Tibial nerve (tissue), 4 donors: ENCODE measurements at regions not wholly inside any gene's neighbourhood (a gene's known extent, or its start where the extent isn't known, plus 50 kb on each side); places are given as distances from the start of the nearest gene placed in this dataset.

ENCODE experiments used
- DNase-seq, 2 donors: peaks; one replicate each; pipeline ENCODE4 v3.0.0-alpha.2; 2019; ENCODE audit warnings: low spot score in 2 of 2
- H3K27ac ChIP-seq, 4 donors: fragments of 200-600 bp; sonication (generic) in 3 of 4; one replicate each; pipeline ENCODE4 v1.5.1; 2017 to 2019; ENCODE audit warnings: mild to moderate bottlenecking in 1 of 4
- H3K27me3 ChIP-seq, 2 donors: fragments of 200-600 bp; sonication (generic) in 1 of 2; one replicate each; pipeline versions ENCODE4 v1.5.1 to v1.6.0; 2017 to 2019
- H3K36me3 ChIP-seq, 3 donors: fragments of 200-600 bp; sonication (generic); one replicate each; pipeline ENCODE4 v1.5.1; 2018 to 2019
- H3K4me1 ChIP-seq, 4 donors: fragments of 200-600 bp; sonication (generic) in 3 of 4; one replicate each; pipeline ENCODE4 v1.5.1; 2017 to 2019
- H3K4me3 ChIP-seq, 4 donors: fragments of 200-600 bp; sonication (generic) in 3 of 4; one replicate each; pipeline ENCODE4 v1.5.1; 2017 to 2019; ENCODE audit warnings: mild to moderate bottlenecking in 1 of 4, moderate library complexity in 1 of 4
- H3K9me3 ChIP-seq, 4 donors: fragments of 200-600 bp; sonication (generic) in 3 of 4; one replicate each; pipeline ENCODE4 v1.5.1; 2017 to 2019
- EP300 ChIP-seq, 2 donors: sonication (generic); formaldehyde crosslinking; IDR thresholded peaks; one replicate each; pipeline ENCODE4 v1.6.1; 2017; ENCODE audit warnings: antibody characterized with exemption in 2 of 2, mild to moderate bottlenecking in 1 of 2
- POLR2A ChIP-seq, 2 donors: fragments of 450-650 bp; IDR thresholded peaks; one replicate each; pipeline ENCODE4 v1.6.1; 2017; ENCODE audit warnings: antibody characterized with exemption in 2 of 2, mild to moderate bottlenecking in 2 of 2, moderate library complexity in 2 of 2
- WGBS, 2 donors: methylation state at CpG; one replicate each; pipeline ENCODE4 v1.1.5; 2018; 5-methylcytosine and 5-hydroxymethylcytosine counted together
- TF ChIP-seq, protein P1 (sequence below), 5 experiments: fragments of 200-600 bp in 3 of 5; fragments of 450-650 bp in 2 of 5; sonication (generic) in 3 of 5; IDR thresholded peaks; one replicate each; pipeline ENCODE4 v1.5.1; 2016 to 2019; ENCODE audit warnings: antibody characterized with exemption in 5 of 5, mild to moderate bottlenecking in 3 of 5, moderate library complexity in 2 of 5

DNA sequence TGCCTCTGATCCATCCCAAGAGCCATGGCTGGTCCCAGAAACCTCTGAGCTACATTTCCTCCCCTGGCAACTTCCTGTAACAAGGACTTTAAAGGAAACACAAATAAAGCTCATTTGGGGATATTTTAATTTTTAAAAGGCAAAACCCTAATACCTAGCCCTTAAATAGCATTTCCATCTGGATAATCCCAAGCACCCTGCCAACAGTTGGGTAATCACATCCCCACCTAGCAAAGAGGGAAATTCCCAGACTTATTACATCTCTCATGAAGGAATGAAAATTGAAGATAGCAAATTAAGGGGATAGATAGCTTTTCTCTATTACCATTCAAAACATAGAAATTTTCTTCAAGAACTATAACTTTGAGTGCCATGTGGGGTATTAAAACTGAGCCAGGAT lies 213.7 kb upstream of the BMP4 start:
- no peaks in the 10 kb centered on the region for H3K9me3 ChIP-seq
- H3K4me3 ChIP-seq = no peak overlapping the region
- no peaks in the 10 kb centered on the region for H3K36me3 ChIP-seq
- peak overlapping the region in 2 of 4 donors; percentile 32 to 37 for H3K27ac ChIP-seq
- H3K4me1 ChIP-seq = peaks cover 0 to 71% (median 1%) of the 10 kb centered on the region in 4 donors
- DNase-seq = peak in 1 of 2 donors; percentile 54
- TF ChIP-seq POLR2A (IDR thresholded peaks at IDR 0.05) (no peak), EP300 (IDR thresholded peaks at IDR 0.05) (no peak)
- TF ChIP-seq, protein P1, sequence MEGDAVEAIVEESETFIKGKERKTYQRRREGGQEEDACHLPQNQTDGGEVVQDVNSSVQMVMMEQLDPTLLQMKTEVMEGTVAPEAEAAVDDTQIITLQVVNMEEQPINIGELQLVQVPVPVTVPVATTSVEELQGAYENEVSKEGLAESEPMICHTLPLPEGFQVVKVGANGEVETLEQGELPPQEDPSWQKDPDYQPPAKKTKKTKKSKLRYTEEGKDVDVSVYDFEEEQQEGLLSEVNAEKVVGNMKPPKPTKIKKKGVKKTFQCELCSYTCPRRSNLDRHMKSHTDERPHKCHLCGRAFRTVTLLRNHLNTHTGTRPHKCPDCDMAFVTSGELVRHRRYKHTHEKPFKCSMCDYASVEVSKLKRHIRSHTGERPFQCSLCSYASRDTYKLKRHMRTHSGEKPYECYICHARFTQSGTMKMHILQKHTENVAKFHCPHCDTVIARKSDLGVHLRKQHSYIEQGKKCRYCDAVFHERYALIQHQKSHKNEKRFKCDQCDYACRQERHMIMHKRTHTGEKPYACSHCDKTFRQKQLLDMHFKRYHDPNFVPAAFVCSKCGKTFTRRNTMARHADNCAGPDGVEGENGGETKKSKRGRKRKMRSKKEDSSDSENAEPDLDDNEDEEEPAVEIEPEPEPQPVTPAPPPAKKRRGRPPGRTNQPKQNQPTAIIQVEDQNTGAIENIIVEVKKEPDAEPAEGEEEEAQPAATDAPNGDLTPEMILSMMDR (IDR thresholded peaks at IDR 0.05) = no peak
- H3K27me3 ChIP-seq = no peaks in the 10 kb centered on the region

DNA sequence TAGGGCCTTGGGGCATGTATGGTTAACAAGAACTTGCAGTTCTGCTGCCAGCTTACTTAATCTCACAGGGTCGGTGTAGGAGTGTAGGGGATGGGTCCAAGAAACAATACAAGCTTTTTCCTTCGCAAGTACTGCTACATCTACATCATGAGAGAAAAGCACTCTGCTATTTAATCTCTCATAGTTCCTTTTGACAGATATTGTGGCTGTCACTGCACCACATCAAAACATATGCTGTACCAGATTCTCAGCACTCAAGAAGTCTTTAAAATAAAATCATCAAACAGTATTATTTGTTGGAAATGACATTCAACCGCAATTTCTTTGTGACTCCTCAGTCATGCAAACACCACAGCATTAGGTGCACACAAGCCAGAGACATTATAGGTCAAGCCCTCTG lies 215.5 kb upstream of the BMP4 start:
- no peak for DNase-seq
- 49 to 63% methylated on average over 3 of the region's 3 CpGs for WGBS, 2 donors
- Histone ChIP-seq H3K27ac (peak overlapping the region in 1 of 4 donors; percentile 20), H3K4me3 (no peak overlapping the region), H3K27me3 (no peaks in the 10 kb centered on the region), H3K4me1 (peaks cover 0 to 64% (median 1%) of the 10 kb centered on the region in 4 donors), H3K36me3 (no peaks in the 10 kb centered on the region), H3K9me3 (no peaks in the 10 kb centered on the region)
- no peak for TF ChIP-seq POLR2A (IDR thresholded peaks at IDR 0.05)
- TF ChIP-seq, protein P1 (IDR thresholded peaks at IDR 0.05) = no peak
- no peak for TF ChIP-seq EP300 (IDR thresholded peaks at IDR 0.05)

DNA sequence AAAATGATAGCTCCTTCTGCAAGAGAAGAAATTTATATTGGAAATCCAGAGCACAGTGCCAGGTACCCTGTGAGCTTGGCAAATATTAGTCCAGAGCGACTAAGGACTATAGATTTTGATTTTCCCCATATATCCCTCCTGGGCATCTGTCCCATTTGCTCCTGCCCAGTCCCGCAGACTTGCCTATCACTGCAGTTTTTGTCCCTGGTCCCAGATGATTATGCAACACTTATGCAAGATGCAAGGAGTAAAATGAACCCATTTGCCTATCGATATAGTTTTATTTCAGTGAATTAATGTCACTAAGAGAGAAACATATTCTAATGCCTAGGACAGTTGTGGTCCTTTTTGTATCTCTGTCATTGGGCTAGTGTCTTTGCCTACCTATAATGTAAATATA lies 215.9 kb upstream of the BMP4 start:
- Histone ChIP-seq H3K9me3 (no peaks in the 10 kb centered on the region), H3K27me3 (no peaks in the 10 kb centered on the region), H3K4me1 (peaks cover 0 to 59% (median 1%) of the 10 kb centered on the region in 4 donors), H3K36me3 (no peaks in the 10 kb centered on the region), H3K27ac (peak overlapping the region in 1 of 4 donors; percentile 20), H3K4me3 (no peak overlapping the region)
- TF ChIP-seq POLR2A (IDR thresholded peaks at IDR 0.05) (no peak), EP300 (IDR thresholded peaks at IDR 0.05) (no peak)
- TF ChIP-seq, protein P1 (IDR thresholded peaks at IDR 0.05) = no peak
- no peak for DNase-seq
- 66 to 72% methylated on average over 3 of the region's 3 CpGs for WGBS, 2 donors

DNA sequence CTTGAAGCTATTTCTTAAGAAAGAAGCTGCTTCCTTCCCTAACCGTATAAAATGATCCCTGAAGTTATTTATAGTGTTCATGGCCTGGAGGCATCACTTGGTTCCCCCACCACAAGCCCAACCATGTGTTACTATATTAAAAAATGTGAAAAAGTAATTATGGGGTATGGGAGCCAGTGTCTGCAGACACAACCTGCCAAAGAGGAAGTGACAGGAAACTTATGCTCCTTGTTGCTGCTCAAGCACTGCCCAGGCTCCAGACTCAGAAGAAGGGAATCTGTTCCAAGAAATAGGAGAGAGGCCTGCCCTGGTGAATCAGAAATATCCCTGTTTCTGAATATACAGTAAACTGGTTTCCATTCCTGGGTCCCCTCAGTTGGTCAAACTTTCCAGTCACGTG lies 217.2 kb upstream of the BMP4 start:
- TF ChIP-seq EP300 (IDR thresholded peaks at IDR 0.05) (no peak), POLR2A (IDR thresholded peaks at IDR 0.05) (no peak)
- TF ChIP-seq, protein P1 (IDR thresholded peaks at IDR 0.05) = no peak
- H3K9me3 ChIP-seq = no peaks in the 10 kb centered on the region
- H3K36me3 ChIP-seq = no peaks in the 10 kb centered on the region
- peak overlapping the region in 1 of 4 donors; percentile 20 for H3K27ac ChIP-seq
- DNase-seq = no peak
- no peaks in the 10 kb centered on the region for H3K27me3 ChIP-seq
- H3K4me1 ChIP-seq = peaks cover 0 to 56% (median 1%) of the 10 kb centered on the region in 4 donors
- WGBS, 2 donors = 52 to 54% methylated on average over 2 of the region's 2 CpGs
- H3K4me3 ChIP-seq = no peak overlapping the region

DNA sequence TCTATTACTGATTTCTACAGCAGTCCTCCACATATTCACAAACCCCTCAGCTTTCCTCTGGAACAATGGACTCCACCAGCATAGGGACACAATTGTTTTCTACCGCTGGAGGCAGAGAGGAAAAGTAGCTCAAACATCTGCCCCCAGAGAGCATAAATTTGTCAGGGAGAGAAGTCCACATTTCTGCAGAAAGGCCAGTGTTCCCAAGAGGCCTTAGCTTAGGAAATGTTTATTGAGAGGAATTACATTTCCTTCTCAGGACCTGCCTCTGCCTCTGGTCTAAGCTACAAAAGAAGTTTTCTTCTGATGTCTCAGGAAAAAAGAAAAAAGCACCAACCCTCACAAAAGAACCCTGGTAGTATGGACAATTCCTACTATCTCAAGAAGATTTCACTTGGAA lies 217.8 kb upstream of the BMP4 start:
- Histone ChIP-seq H3K9me3 (no peaks in the 10 kb centered on the region), H3K4me3 (no peak overlapping the region), H3K27me3 (no peaks in the 10 kb centered on the region), H3K4me1 (peaks cover 0 to 50% (median 1%) of the 10 kb centered on the region in 4 donors), H3K27ac (peak overlapping the region in 1 of 4 donors; percentile 20), H3K36me3 (no peaks in the 10 kb centered on the region)
- 27 to 42% methylated on average over 1 of the region's 1 CpG for WGBS, 2 donors
- no peak for TF ChIP-seq EP300 (IDR thresholded peaks at IDR 0.05)
- TF ChIP-seq POLR2A (IDR thresholded peaks at IDR 0.05) = no peak
- TF ChIP-seq, protein P1 (IDR thresholded peaks at IDR 0.05) = no peak
- DNase-seq = no peak
